ENCODE measurements at regions not wholly inside any gene's neighbourhood (a gene's known extent, or its start where the extent isn't known, plus 50 kb on each side); places are given as distances from the start of the nearest gene placed in this dataset.

DNA sequence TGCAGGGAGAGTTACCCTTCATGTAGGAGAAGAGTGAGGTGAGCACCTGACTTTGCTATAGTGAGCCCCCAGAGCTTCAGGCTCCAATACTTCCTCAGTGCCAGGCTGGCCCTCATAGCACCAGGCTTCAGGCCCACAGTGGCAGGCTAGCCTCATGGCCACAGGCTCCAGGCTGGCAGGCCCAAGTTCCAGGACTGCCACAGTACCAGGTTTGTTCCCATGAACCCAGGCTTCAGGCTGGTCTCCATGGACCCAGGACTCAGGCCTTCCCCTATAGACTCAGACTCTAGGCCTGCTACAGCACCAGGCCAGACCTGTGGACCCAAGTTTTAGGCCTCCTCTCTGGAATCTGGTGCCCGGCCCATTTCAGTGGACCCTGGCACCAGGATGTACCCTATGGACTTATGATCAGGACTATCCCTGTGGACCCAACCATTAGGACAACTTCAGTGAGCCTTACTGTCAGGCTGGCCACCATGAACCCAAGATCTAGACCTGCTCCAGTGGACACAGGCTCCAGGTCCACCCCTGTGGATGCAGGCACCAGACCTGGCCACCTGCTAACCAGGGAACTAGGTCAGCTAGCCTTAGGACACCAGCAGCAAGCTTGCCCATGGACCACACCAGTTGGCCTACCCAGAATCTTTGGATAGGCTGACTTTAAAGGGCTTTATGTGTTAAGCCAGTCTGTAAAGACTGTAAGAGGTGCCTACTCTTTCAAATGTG, 658.2 kb downstream of the KLHL13 start:
- no peak for DNase-seq
- intact Hi-C loops (cut with DNase I): no loop called here
- no peaks in the 10 kb centered on the region for H3K36me3 ChIP-seq
- H3K4me1 ChIP-seq: no peaks in the 10 kb centered on the region
- H3K9me3 ChIP-seq: no peaks in the 10 kb centered on the region
- no peak overlapping the region for H3K27ac ChIP-seq
- no peak overlapping the region for H3K4me3 ChIP-seq (replicated peaks in 1 of 3)
- 83% methylated on average over 1 of the region's 1 CpG; no CpG with 5 or more reads in 1 of the 2 donors for WGBS, 2 donors
- TF ChIP-seq POLR2A (IDR thresholded peaks at IDR 0.05): no peak
- TF ChIP-seq, protein P1, sequence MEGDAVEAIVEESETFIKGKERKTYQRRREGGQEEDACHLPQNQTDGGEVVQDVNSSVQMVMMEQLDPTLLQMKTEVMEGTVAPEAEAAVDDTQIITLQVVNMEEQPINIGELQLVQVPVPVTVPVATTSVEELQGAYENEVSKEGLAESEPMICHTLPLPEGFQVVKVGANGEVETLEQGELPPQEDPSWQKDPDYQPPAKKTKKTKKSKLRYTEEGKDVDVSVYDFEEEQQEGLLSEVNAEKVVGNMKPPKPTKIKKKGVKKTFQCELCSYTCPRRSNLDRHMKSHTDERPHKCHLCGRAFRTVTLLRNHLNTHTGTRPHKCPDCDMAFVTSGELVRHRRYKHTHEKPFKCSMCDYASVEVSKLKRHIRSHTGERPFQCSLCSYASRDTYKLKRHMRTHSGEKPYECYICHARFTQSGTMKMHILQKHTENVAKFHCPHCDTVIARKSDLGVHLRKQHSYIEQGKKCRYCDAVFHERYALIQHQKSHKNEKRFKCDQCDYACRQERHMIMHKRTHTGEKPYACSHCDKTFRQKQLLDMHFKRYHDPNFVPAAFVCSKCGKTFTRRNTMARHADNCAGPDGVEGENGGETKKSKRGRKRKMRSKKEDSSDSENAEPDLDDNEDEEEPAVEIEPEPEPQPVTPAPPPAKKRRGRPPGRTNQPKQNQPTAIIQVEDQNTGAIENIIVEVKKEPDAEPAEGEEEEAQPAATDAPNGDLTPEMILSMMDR (IDR thresholded peaks at IDR 0.05): no peak
- no peaks in the 10 kb centered on the region for H3K27me3 ChIP-seq

DNA sequence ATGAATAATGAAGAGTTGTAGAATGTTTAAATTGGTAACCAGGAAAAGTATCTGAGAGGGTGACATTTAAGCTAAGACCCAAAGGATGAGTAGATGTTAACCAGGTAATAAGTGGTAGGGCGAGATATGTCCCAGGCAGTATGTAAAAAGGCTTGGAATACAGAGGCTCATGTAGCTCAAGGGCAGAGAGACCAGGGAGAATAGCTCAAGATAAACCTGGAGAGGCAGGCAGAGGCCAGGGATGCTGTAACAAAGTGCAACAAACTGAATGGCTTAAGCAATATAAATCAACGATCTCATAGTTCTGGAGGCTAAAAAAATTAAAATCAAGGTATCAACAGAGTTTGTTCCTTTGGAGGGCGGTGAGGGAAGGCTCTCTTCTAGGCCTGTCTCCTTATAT, 660.8 kb downstream of the KLHL13 start:
- no peak overlapping the region for H3K27ac ChIP-seq

DNA sequence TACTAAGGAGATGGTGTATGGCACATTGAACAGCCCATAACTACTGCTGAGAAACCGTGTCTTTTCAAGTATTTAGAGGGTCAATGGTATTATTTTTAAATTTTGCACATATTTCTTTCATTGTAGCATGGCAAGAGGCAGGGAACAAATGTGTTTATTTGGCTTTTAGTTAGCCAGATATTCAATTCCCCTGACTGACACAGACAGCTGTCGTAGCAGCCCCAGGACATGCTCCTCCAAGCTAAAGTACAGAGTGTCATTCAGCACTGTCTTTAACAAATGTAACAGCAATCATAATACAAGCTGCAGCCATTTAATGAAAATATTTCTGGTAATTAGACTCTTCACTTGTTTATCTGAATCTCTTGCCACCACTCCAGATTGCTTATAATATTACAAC, 687.1 kb downstream of the KLHL13 start:
- Histone ChIP-seq H3K27ac (no peak overlapping the region), H3K36me3 (no peaks in the 10 kb centered on the region), H3K4me3 (replicated peaks in 1 of 3) (no peak overlapping the region), H3K27me3 (no peaks in the 10 kb centered on the region), H3K9me3 (no peaks in the 10 kb centered on the region), H3K4me1 (no peaks in the 10 kb centered on the region)
- no peak for DNase-seq
- intact Hi-C loops (cut with DNase I): no loop called here
- WGBS, 2 donors: 78 to 86% methylated on average over 2 of the region's 2 CpGs
- TF ChIP-seq, protein P1 (IDR thresholded peaks at IDR 0.05): no peak
- TF ChIP-seq POLR2A (IDR thresholded peaks at IDR 0.05): no peak

More for the DNA sequence above, 660.8 kb downstream of the KLHL13 start:
- H3K4me3 ChIP-seq (replicated peaks in 1 of 3): no peak overlapping the region
- TF ChIP-seq, protein P1 (IDR thresholded peaks at IDR 0.05): no peak
- intact Hi-C loops (cut with DNase I): no loop called here
- DNase-seq: no peak
- H3K36me3 ChIP-seq: no peaks in the 10 kb centered on the region
- no peaks in the 10 kb centered on the region for H3K4me1 ChIP-seq
- H3K9me3 ChIP-seq: no peaks in the 10 kb centered on the region
- no peaks in the 10 kb centered on the region for H3K27me3 ChIP-seq
- 86 to 91% methylated on average over 3 of the region's 3 CpGs for WGBS, 2 donors

DNA sequence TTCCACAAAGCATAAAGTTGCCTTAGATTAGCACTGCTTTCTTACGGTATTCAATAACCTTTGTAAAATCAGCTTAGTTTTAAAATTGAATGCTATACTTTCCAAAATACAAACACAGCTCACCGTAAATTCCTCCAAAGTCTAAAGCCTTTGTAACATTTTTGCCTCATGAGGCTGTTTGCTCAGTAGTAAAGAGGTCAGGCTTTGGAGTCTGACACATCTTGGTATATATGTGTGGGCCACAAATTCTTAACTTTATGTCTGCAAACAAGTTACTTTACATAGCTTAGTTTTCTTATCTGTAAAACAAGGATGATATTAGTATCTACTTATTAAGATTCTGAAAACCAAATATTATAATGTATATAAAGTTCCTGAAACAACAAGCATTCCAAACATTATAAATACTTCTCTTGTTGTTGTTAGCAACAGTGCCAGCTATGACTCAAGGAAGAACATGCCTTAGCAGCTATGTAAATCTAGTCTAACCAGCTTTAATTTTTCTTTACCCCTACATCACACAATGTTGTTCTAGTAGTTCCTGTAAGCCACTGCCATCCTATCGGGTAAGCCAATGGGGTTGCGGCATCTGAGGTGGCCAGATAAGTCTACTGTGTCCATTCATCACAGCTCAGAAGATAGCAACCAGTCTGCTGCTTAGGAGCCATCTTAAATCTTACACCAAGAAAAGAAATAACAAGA, 709.0 kb downstream of the KLHL13 start:
- Histone ChIP-seq H3K36me3 (no peaks in the 10 kb centered on the region), H3K4me3 (replicated peaks in 1 of 3) (no peak overlapping the region)
- WGBS, 2 donors: 81 to 91% methylated on average over 4 of the region's 4 CpGs

More for the DNA sequence above, 709.0 kb downstream of the KLHL13 start:
- DNase-seq: no peak
- TF ChIP-seq POLR2A (IDR thresholded peaks at IDR 0.05): no peak
- TF ChIP-seq, protein P1 (IDR thresholded peaks at IDR 0.05): no peak
- intact Hi-C loops (cut with DNase I): no loop called here
- H3K9me3 ChIP-seq: no peaks in the 10 kb centered on the region
- H3K27me3 ChIP-seq: no peaks in the 10 kb centered on the region
- no peak overlapping the region for H3K27ac ChIP-seq
- H3K4me1 ChIP-seq: no peaks in the 10 kb centered on the region
